ENCODE measurements at regions not wholly inside any gene's neighbourhood (a gene's known extent, or its start where the extent isn't known, plus 50 kb on each side); places are given as distances from the start of the nearest gene placed in this dataset.

DNA sequence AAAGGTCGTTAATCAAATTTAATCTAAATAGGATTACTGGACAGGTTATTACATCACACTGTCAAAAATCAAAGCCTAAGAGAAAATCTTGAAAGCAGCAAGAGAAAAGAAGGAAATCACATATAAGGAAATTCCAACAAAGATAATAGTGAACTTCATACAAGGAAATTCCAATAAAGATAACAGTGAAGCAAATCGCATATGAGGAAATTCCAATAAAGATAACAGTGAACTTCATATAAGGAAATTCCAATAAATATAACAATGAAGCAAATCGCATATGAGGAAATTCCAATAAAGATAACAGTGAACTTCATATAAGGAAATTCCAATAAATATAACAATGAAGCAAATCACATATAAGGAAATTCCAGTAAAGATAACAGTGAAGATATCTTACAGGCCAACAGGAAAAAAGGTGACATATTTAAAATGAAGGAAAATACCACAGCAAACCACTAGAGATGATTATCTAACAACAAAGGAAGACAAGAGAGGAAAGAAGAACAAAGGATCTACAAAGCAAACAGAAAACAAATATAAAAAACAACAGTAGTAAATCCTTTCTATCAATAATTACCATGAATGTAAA lies 787.7 kb downstream of the CCDC85A start:
- Histone ChIP-seq H4K8ac (replicated peaks; ENCODE audit: insufficient read length, low read depth, low read length) (no peak overlapping the region), H2BK20ac (ENCODE audit: low read depth, low read length, poor library complexity, severe bottlenecking) (no peak overlapping the region), H3K4me2 (ENCODE audit: insufficient read depth, insufficient read length, low read length) (no peak overlapping the region), H2BK5ac (ENCODE audit: insufficient read length, low read length) (no peak overlapping the region), H3K4me1 (ENCODE audit: insufficient read depth, low read length) (no peaks in the 10 kb centered on the region; the same call in 1 of the 2 replicates), H2AK5ac (ENCODE audit: insufficient read length, low read length) (no peak overlapping the region), H3K79me1 (ENCODE audit: insufficient read depth, low read depth, low read length, poor library complexity, severe bottlenecking) (no peaks in the 10 kb centered on the region), H3T11ph (ENCODE audit: low read length) (no peak overlapping the region), H2BK12ac (ENCODE audit: insufficient read length, low read depth, low read length) (no peak overlapping the region), H4K20me1 (ENCODE audit: control insufficient read depth, insufficient read depth, insufficient read length) (no peaks in the 10 kb centered on the region), H2BK15ac (ENCODE audit: low read depth, low read length) (no peak overlapping the region), H3K18ac (ENCODE audit: insufficient read length, low read depth, low read length) (no peak overlapping the region), H3K27ac (ENCODE audit: insufficient read length, low read depth, low read length) (no peak overlapping the region), H3K9me3 (ENCODE audit: control insufficient read depth, low read depth, low read length) (no peaks in the 10 kb centered on the region), H3K9ac (ENCODE audit: extremely low read depth, insufficient read length, low read length) (no peak overlapping the region), H4K5ac (ENCODE audit: insufficient read length, low read depth, low read length) (no peak overlapping the region), H3K4ac (ENCODE audit: low read depth, low read length) (no peak overlapping the region), H3K23ac (ENCODE audit: insufficient read length, low read depth, low read length) (no peak overlapping the region), H3K23me2 (ENCODE audit: insufficient read length, low read depth, low read length, poor library complexity, severe bottlenecking) (no peaks in the 10 kb centered on the region), H2AFZ (ENCODE audit: low read length) (no peak overlapping the region), H3K27me3 (ENCODE audit: insufficient read depth, low read length) (no peaks in the 10 kb centered on the region), H2BK120ac (ENCODE audit: low read depth, low read length, poor library complexity, severe bottlenecking) (no peak overlapping the region), H3K56ac (ENCODE audit: insufficient read length, low read depth, low read length) (no peak overlapping the region), H4K91ac (ENCODE audit: insufficient read length, low read depth, low read length) (no peak overlapping the region), H3K79me2 (ENCODE audit: insufficient read depth, low read length) (no peaks in the 10 kb centered on the region), H3K14ac (ENCODE audit: insufficient read depth, low read length) (no peak overlapping the region)
- H3K4me1 Mint-ChIP-seq = peaks cover 6 to 8% of the 10 kb centered on the region in 2 experiments
- no peaks in the 10 kb centered on the region; a peak in 1 of 7 replicates for H3K36me3 Mint-ChIP-seq (ENCODE audit: insufficient read depth in 1 of 3, low read depth in 3 of 3)
- no peaks in the 10 kb centered on the region for H3K27me3 Mint-ChIP-seq (ENCODE audit: low read depth)
- H3K4me3 Mint-ChIP-seq = no peak overlapping the region
- H3K27ac Mint-ChIP-seq = no peak overlapping the region
- no CpG with 5 or more reads among the region's 3 CpGs for WGBS (ENCODE audit: extremely low coverage, insufficient read length, low lambda C conversion rate)
- no peak for DNase-seq
- no peaks in the 10 kb centered on the region; a peak in 2 of 5 replicates for H3K9me3 Mint-ChIP-seq
- TF ChIP-seq, protein P1, sequence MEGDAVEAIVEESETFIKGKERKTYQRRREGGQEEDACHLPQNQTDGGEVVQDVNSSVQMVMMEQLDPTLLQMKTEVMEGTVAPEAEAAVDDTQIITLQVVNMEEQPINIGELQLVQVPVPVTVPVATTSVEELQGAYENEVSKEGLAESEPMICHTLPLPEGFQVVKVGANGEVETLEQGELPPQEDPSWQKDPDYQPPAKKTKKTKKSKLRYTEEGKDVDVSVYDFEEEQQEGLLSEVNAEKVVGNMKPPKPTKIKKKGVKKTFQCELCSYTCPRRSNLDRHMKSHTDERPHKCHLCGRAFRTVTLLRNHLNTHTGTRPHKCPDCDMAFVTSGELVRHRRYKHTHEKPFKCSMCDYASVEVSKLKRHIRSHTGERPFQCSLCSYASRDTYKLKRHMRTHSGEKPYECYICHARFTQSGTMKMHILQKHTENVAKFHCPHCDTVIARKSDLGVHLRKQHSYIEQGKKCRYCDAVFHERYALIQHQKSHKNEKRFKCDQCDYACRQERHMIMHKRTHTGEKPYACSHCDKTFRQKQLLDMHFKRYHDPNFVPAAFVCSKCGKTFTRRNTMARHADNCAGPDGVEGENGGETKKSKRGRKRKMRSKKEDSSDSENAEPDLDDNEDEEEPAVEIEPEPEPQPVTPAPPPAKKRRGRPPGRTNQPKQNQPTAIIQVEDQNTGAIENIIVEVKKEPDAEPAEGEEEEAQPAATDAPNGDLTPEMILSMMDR (conservative IDR thresholded peaks at IDR 0.05) = no peak

Data from H9 (cell line).